ENCODE measurements at regions not wholly inside any gene's neighbourhood (a gene's known extent, or its start where the extent isn't known, plus 50 kb on each side); places are given as distances from the start of the nearest gene placed in this dataset.
A peak's percentile ranks its signal among the peaks of the same experiment; 100 is the strongest.

- Mint-ChIP-seq H3K36me3 (no peaks in the 10 kb centered on the region), H3K4me3 (no peak overlapping the region), H3K27ac (peak overlapping the region; percentile 17 to 83 (median 65)), H3K4me1 (peaks cover 12% of the 10 kb centered on the region), H3K9me3 (peaks cover 5 to 9% (median 8%) of the 10 kb centered on the region in 7 donors), H3K27me3 (ENCODE audit: low read depth in 3 of 3) (peaks cover 0 to 7% (median 2%) of the 10 kb centered on the region in 3 donors)
- H3K4me2 ChIP-seq (replicated peaks; ENCODE audit: extremely low read depth, low read length, poor library complexity, severe bottlenecking) = no peak overlapping the region
- no peaks in the 10 kb centered on the region for H3K79me2 ChIP-seq (ENCODE audit: insufficient read depth, low read length)
- H2AFZ ChIP-seq (ENCODE audit: insufficient read depth, low read depth, low read length, poor library complexity, severe bottlenecking) = no peak overlapping the region
- H4K20me1 ChIP-seq (ENCODE audit: insufficient read depth, low read length) = no peaks in the 10 kb centered on the region
- peak overlapping the region; percentile 18 to 62 for H3K27ac ChIP-seq (ENCODE audit: low read depth in 1 of 2, low read length in 2 of 2)
- intact Hi-C loops (cut with micrococcal nuclease) = no loop called here
- H3K4me3 ChIP-seq (replicated peaks in 1 of 3; ENCODE audit: low read depth in 2 of 3, low read length in 3 of 3) = no peak overlapping the region
- no peak overlapping the region for H3K9ac ChIP-seq (ENCODE audit: insufficient read depth, low read length, poor library complexity, severe bottlenecking)
- no peaks in the 10 kb centered on the region for H3K36me3 ChIP-seq (replicated peaks in 1 of 2; ENCODE audit: control insufficient read depth in 1 of 2, insufficient read depth in 2 of 2, low read length in 2 of 2)
- peaks cover 0 to 6% of the 10 kb centered on the region in 2 donors for H3K9me3 ChIP-seq (replicated peaks in 1 of 2; ENCODE audit: control insufficient read depth in 1 of 2, insufficient read depth in 1 of 2, low read length in 2 of 2)
- WGBS (ENCODE audit: insufficient coverage) = 100% methylated on average over 2 of the region's 4 CpGs
- peaks cover 9 to 11% of the 10 kb centered on the region in 2 donors for H3K4me1 ChIP-seq (ENCODE audit: control insufficient read depth in 1 of 2, insufficient read depth in 2 of 2, low read length in 2 of 2)
- DNase-seq = peak; percentile 72 to 78 (median 72)
- TF ChIP-seq CTCF (IDR thresholded peaks at IDR 0.05) = no peak
- H3K27me3 ChIP-seq (ENCODE audit: control insufficient read depth in 2 of 2, insufficient read depth in 2 of 2, low read length in 2 of 2) = no peaks in the 10 kb centered on the region
Observed at GRCh38 chr10:47104786-47105385, 193.7 kb downstream of the PTPN20 start.

- no peak overlapping the region for H3K27ac Mint-ChIP-seq
- no peaks in the 10 kb centered on the region for H4K20me1 ChIP-seq (ENCODE audit: insufficient read depth, low read length)
- no peaks in the 10 kb centered on the region for H3K36me3 Mint-ChIP-seq
- peaks cover 0 to 6% of the 10 kb centered on the region in 2 donors for H3K9me3 ChIP-seq (replicated peaks in 1 of 2; ENCODE audit: control insufficient read depth in 1 of 2, insufficient read depth in 1 of 2, low read length in 2 of 2)
- H3K4me2 ChIP-seq (replicated peaks; ENCODE audit: extremely low read depth, low read length, poor library complexity, severe bottlenecking) = no peak overlapping the region
- no peaks in the 10 kb centered on the region for H3K27me3 ChIP-seq (ENCODE audit: control insufficient read depth in 2 of 2, insufficient read depth in 2 of 2, low read length in 2 of 2)
- H3K4me1 Mint-ChIP-seq = peaks cover 13% of the 10 kb centered on the region
- no peak for DNase-seq
- H3K27me3 Mint-ChIP-seq (ENCODE audit: low read depth in 3 of 3) = peaks cover 0 to 7% (median 1%) of the 10 kb centered on the region in 3 donors
- 94% methylated on average over 8 of the region's 8 CpGs for WGBS (ENCODE audit: insufficient coverage)
- TF ChIP-seq CTCF (IDR thresholded peaks at IDR 0.05) = no peak
- no peak overlapping the region for H3K4me3 Mint-ChIP-seq
- no peak overlapping the region for H3K9ac ChIP-seq (ENCODE audit: insufficient read depth, low read length, poor library complexity, severe bottlenecking)
- H2AFZ ChIP-seq (ENCODE audit: insufficient read depth, low read depth, low read length, poor library complexity, severe bottlenecking) = no peak overlapping the region
- no peak overlapping the region for H3K27ac ChIP-seq (ENCODE audit: low read depth in 1 of 2, low read length in 2 of 2)
- peaks cover 5 to 9% (median 7%) of the 10 kb centered on the region in 7 donors for H3K9me3 Mint-ChIP-seq
- intact Hi-C loops (cut with micrococcal nuclease) = no loop called here
- no peaks in the 10 kb centered on the region for H3K36me3 ChIP-seq (replicated peaks in 1 of 2; ENCODE audit: control insufficient read depth in 1 of 2, insufficient read depth in 2 of 2, low read length in 2 of 2)
- peaks cover 9 to 11% of the 10 kb centered on the region in 2 donors for H3K4me1 ChIP-seq (ENCODE audit: control insufficient read depth in 1 of 2, insufficient read depth in 2 of 2, low read length in 2 of 2)
- H3K4me3 ChIP-seq (replicated peaks in 1 of 3; ENCODE audit: low read depth in 2 of 3, low read length in 3 of 3) = no peak overlapping the region
- H3K79me2 ChIP-seq (ENCODE audit: insufficient read depth, low read length) = no peaks in the 10 kb centered on the region
Observed at GRCh38 chr10:47107007-47107747, 192.8 kb upstream of the GDF10 start.
